ENCODE measurements at regions not wholly inside any gene's neighbourhood (a gene's known extent, or its start where the extent isn't known, plus 50 kb on each side); places are given as distances from the start of the nearest gene placed in this dataset.
"Not testable (repeated sequence)": the region's sequence is repeated elsewhere in the genome, so short reads cannot be mapped to it uniquely, and the experiment has no call there.

GRCh38 chr11:38582151-38582550, 1984.1 kb upstream of the RAG2 start:
- no peak for DNase-seq (ENCODE audit: low read depth in 2 of 2)

DNA sequence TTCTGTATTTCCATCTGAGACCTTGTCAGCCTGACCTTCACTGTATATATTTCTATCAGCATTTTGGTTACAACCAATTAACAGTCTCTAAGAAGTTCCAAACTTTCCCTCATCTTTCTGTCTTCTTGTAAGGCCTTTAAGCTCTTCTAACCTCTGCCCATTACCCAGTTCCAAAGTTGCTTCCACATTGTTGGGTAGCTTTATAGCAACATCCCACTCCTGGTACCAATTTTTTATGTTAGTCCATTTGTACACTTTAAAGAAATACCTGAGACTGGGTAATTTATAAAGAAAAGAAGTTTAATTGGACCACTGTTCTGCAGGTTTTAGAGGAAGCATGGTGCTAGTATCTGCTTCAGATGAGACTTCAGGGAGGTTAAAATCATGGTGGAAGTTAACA, 1979.7 kb upstream of the RAG2 start:
- no peak for DNase-seq (ENCODE audit: low read depth in 2 of 2)

GRCh38 chr11:38562562-38562961, 1964.5 kb upstream of the RAG2 start:
- DNase-seq (ENCODE audit: low read depth in 2 of 2): no peak

DNA sequence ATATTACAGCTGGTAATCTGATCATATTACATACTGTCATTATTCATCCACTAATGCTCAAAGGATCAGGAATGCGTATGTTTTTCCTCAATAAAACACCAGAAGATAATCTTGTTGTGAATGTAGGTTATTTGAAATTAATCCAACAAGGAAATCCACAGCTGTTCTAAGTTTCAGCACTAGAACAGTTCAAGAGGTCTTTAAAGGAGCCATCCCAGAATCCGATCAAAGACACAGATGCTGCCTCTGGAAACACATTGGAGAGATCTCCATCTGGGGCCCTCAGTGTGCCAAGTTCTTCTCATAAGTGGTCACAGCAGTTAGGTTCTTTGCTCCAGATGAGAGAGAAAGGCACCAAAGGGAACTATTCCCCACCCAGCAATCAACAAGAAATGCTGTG, 1955.1 kb upstream of the RAG2 start:
- no peak for DNase-seq (ENCODE audit: low read depth in 2 of 2)

- no peak for DNase-seq (ENCODE audit: low read depth in 2 of 2)
Observed at GRCh38 chr11:38547462-38547861, 1949.4 kb upstream of the RAG2 start.

GRCh38 chr11:38543986-38544385, 1946.0 kb upstream of the RAG2 start:
- no peak for DNase-seq (ENCODE audit: low read depth in 2 of 2)

GRCh38 chr11:38543311-38543710, 1945.3 kb upstream of the RAG2 start:
- DNase-seq (ENCODE audit: low read depth in 2 of 2): no peak

- DNase-seq (ENCODE audit: low read depth in 2 of 2): no peak
Observed at GRCh38 chr11:38538866-38539680, 1941.0 kb upstream of the RAG2 start.

- DNase-seq (ENCODE audit: low read depth in 2 of 2): no peak
Observed at GRCh38 chr11:38530226-38530625, 1932.2 kb upstream of the RAG2 start.

DNA sequence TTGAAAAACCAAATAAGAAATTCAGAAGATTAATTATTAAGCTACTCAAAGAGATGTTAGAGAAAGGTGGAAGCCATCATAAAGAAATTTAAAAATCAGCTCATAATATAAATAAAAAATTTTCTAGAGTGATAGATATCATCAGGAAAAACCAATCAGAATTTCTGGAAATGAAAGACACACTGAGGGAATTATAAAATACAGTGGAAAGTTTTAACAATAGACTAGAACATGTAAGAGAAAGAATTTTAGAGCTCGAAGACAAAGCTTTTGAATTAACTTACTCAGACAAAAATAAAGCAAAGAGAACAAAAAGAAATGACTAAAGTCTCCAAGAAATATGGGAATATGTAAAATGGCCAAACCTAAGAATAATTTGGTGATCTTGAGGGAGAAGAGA, 1926.9 kb upstream of the RAG2 start:
- DNase-seq (ENCODE audit: low read depth in 2 of 2): no peak

GRCh38 chr11:38517991-38518390, 1920.0 kb upstream of the RAG2 start:
- DNase-seq (ENCODE audit: low read depth in 2 of 2): no peak

- not testable (repeated sequence) for DNase-seq (ENCODE audit: low read depth in 2 of 2)
Observed at GRCh38 chr11:38512830-38513229, 1914.8 kb upstream of the RAG2 start.

GRCh38 chr11:38510041-38510440, 1912.0 kb upstream of the RAG2 start:
- no peak for DNase-seq (ENCODE audit: low read depth in 2 of 2)

- no peak for DNase-seq (ENCODE audit: low read depth in 2 of 2)
Observed at GRCh38 chr11:38503876-38504275, 1905.8 kb upstream of the RAG2 start.

DNA sequence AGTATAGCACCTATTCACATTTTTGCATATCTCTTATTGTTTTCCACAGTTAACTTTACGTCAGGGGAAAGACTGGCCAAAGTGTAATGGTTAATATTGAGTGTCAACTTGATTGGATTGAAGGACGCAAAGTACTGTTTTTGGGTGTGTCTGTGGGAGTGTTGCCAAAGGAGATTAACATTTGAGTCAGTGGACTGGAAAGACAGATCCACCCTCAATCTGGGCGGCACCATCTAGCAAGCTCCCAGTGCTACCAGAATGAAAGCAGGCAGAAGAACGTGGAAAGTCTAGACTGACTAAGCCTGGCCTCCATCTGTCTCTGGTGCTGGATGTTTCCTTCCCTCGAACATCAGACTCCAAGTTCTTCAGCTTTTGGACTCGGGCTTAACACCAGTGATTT, 1900.7 kb upstream of the RAG2 start:
- DNase-seq (ENCODE audit: low read depth in 2 of 2): no peak

DNA sequence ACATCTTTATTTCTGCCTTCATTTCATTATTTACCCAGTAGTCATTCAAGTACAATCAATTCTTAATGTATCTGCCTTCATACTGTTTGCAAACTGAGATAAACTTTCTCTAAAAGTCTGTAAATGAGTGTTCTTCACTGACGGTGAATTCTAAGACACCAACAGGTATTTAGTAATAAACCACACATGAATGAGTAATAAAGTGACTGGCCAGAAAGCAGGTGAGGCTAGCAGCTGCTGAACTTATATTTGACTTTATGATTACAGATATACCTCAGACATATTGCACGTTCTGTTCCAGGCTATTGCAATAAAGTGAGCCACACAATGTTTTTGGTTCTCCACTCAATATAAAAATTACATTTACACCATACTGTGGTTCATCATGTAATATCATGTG, 1894.0 kb upstream of the RAG2 start:
- no peak for DNase-seq (ENCODE audit: low read depth in 2 of 2)

DNA sequence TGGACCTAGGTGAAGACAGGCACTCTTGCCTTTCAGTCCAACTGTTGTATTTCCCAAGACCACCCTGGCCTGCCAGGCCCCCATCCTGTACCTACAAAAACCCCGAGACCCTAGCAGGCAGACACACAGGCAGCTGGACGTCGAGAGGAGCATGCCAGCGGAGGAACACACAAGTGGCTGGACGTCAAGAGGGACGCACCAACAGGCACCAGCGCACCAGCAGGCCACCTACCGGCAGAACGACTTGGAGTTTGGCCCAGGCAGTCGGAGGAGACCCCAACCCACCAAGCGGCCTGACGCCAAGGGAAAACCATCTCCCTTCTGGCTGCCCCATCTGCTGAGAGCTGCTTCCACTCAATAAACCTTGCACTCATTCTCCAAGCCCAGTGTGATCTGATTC, 1883.4 kb upstream of the RAG2 start:
- no peak for DNase-seq (ENCODE audit: low read depth in 2 of 2)

DNA sequence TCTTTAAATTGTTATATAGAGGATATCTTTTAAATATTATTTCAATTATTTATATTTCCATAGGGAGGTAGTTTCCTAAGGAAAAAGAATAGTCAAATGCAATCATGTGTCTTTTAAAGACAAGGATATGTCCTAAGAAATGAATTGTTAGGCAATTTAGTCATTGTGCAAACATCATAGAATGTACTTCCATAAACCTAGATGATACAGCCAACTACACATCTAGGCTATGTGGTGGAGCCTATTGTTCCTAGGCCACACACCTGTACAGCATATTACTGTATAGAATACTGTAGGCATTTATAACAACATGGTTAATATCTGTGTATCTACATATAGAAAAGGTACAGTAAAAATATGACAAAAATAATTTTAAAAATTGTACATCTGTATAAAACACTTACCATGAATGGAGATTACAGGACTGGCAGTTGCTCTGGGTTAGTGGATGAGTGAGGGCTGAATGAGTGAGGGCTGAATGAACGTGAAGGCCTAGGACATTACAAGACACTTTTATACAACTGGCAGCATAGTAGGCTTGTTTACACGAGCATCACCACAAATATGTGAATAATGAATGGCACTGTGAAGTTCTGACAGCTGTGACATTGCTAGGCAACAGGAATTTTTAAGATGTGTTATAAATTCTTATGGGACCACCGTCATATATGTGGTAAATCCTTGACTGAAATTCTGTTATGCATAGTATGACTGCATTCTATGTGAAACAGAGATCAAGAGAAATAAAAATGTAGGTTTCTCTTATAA, 1879.0 kb upstream of the RAG2 start:
- DNase-seq (ENCODE audit: low read depth in 2 of 2): no peak

DNA sequence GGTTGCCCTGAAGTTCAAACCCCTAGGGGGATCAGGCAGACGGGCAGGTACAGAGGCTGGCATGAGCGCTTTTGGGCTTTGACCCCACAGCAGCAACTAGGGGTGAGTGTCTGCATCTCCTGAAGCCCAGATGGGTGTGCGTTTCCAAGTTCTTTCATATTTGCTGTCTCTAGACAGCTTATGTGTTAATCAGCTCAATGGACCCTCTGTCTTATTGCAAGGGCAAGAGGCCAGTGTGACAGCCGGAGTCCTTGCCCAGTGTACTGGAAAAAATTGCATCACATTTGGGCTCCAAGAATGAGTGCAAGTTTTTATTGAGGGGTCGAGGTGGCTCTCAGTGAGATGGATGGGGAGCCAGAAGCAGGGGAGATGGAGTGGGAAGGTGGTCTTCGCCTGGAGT, 1863.7 kb upstream of the RAG2 start:
- no peak for DNase-seq (ENCODE audit: low read depth in 2 of 2)

GRCh38 chr11:38460896-38461295, 1862.9 kb upstream of the RAG2 start:
- DNase-seq (ENCODE audit: low read depth in 2 of 2): no peak

- DNase-seq (ENCODE audit: low read depth in 2 of 2): no peak
Observed at GRCh38 chr11:38460429-38460828, 1862.4 kb upstream of the RAG2 start.

DNA sequence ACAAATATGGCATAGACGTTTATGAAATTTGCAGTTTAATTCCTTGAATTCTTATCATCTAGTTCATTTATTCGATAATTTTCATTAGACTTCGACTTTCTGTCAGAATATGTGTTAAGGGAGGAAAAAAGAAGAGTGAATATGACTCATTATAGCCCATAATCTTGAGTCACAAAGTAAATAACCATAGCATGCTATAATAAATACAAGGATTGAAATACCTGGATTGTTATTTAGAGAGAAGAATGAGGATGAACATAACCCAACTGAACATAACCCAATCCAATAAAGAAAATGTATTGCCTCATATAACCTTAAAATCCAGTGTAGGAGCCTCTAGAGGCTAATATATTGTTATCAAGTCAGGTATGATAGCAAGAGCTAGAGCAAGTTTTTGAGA, 1858.3 kb upstream of the RAG2 start:
- no peak for DNase-seq (ENCODE audit: low read depth in 2 of 2)

DNA sequence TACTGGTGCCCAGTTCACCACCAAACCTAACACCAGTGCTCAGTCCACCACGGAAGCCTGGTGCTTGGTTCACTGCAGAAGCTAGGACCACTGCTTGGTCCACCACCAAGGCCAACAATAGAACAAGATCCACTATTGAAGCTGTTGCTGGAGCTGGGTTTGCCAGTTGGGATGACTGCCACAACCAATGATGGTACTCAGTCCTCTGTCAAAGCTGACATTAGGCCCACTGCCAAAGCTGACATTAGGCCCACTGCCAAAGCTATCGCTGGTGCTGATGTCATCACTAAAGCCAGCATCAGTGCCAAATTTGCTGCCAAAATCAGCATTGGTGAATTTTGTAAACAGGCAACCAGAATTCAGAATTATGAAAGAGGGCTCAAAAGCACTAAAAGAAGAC, 1850.2 kb upstream of the RAG2 start:
- no peak for DNase-seq (ENCODE audit: low read depth in 2 of 2)
